ENCODE measurements at regions not wholly inside any gene's neighbourhood (a gene's known extent, or its start where the extent isn't known, plus 50 kb on each side); places are given as distances from the start of the nearest gene placed in this dataset.

- DNase-seq (ENCODE audit: low read depth, low spot score), result no peak
- TF ChIP-seq ZNF274 (IDR thresholded peaks at IDR 0.05; ENCODE audit: low read depth, low read length), result no peak
- no peak for TF ChIP-seq YY1 (IDR thresholded peaks at IDR 0.05; ENCODE audit: insufficient read depth, insufficient read length)
- no peak for TF ChIP-seq SUZ12 (IDR thresholded peaks at IDR 0.05; ENCODE audit: extremely low read depth, insufficient read depth, insufficient read length)
- Histone ChIP-seq H3K9ac (ENCODE audit: insufficient read length, low read depth) (no peak overlapping the region), H3K27me3 (ENCODE audit: insufficient read depth, insufficient read length) (no peaks in the 10 kb centered on the region), H3K4me3 (ENCODE audit: insufficient read length, low read depth) (no peak overlapping the region), H3K9me3 (ENCODE audit: insufficient read depth, low read length) (peaks cover 23% of the 10 kb centered on the region), H3K36me3 (ENCODE audit: insufficient read depth, insufficient read length, low read length) (no peaks in the 10 kb centered on the region), H3K4me1 (ENCODE audit: insufficient read depth, insufficient read length) (no peaks in the 10 kb centered on the region)
These were observed 171.6 kb downstream of the VAPA start for GRCh38 chr18:10085416-10085815.

DNA sequence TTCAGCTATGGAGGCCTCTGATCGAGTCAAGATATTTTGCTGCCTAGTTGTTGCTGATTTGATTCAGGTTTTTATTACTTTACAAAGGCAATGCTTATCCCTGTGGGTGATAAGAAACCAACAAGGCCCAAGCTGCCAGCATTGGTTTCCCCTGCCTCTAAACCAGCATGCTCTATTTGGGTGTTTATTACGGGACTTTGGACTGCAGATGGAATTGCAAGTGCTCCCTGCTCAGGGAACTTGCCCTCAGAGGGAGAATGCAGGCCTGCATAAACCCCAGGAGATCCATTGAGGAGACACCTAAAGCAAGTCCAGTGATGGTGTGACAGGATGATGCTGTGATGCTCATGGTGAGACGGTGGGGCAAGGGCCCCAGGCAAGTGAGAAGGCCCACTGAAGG is 172.1 kb downstream of the VAPA start:
- Histone ChIP-seq H3K9me3 (ENCODE audit: insufficient read depth, low read length) (peaks cover 27% of the 10 kb centered on the region), H3K9ac (ENCODE audit: insufficient read length, low read depth) (no peak overlapping the region), H3K4me1 (ENCODE audit: insufficient read depth, insufficient read length) (no peaks in the 10 kb centered on the region), H3K4me3 (ENCODE audit: insufficient read length, low read depth) (no peak overlapping the region), H3K36me3 (ENCODE audit: insufficient read depth, insufficient read length, low read length) (no peaks in the 10 kb centered on the region), H3K27me3 (ENCODE audit: insufficient read depth, insufficient read length) (no peaks in the 10 kb centered on the region)
- DNase-seq (ENCODE audit: low read depth, low spot score), result no peak
- TF ChIP-seq ZNF274 (IDR thresholded peaks at IDR 0.05; ENCODE audit: low read depth, low read length) (no peak), SUZ12 (IDR thresholded peaks at IDR 0.05; ENCODE audit: extremely low read depth, insufficient read depth, insufficient read length) (no peak), YY1 (IDR thresholded peaks at IDR 0.05; ENCODE audit: insufficient read depth, insufficient read length) (no peak)

DNA sequence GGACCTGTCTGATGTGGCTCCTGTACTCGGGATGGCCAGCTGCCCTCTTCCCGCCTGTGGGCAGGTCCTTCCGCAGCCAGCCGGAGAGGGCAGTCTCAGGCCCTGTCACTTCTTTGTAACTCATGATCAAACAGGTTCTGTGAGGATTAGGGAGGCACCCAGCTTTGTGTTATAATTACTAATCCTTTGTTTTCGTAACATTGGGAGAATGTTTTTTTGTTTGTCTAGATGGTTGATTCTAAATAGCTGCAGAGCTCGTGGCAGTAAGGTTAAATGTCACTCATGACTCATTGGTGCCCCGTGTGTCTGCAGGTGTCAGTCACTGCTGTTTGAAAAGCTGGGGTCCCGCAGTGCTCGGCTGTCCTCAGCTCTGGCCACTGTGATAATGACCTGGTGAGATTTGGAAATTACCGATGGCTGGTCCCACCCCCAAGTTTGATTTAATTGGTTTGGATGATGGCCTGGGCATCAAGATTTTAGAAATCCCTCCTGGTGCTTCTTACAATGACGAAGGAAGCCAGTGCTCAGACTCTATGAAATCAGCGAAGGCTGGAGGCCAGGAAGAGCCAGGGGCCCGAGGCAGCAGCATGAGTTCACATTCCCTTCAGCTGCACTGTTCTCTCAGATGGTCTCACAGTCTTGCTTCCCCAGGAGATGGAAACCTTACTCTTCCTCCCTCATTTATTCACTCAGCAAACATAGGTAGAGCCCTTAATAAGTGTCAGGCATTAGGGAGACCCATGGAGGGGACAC is 172.8 kb downstream of the VAPA start:
- DNase-seq (ENCODE audit: low read depth, low spot score), result no peak
- Histone ChIP-seq H3K27me3 (ENCODE audit: insufficient read depth, insufficient read length) (no peaks in the 10 kb centered on the region), H3K9ac (ENCODE audit: insufficient read length, low read depth) (no peak overlapping the region), H3K4me1 (ENCODE audit: insufficient read depth, insufficient read length) (no peaks in the 10 kb centered on the region), H3K36me3 (ENCODE audit: insufficient read depth, insufficient read length, low read length) (no peaks in the 10 kb centered on the region), H3K4me3 (ENCODE audit: insufficient read length, low read depth) (no peak overlapping the region), H3K9me3 (ENCODE audit: insufficient read depth, low read length) (peaks cover 34% of the 10 kb centered on the region)
- TF ChIP-seq ZNF274 (IDR thresholded peaks at IDR 0.05; ENCODE audit: low read depth, low read length) (no peak), SUZ12 (IDR thresholded peaks at IDR 0.05; ENCODE audit: extremely low read depth, insufficient read depth, insufficient read length) (no peak), YY1 (IDR thresholded peaks at IDR 0.05; ENCODE audit: insufficient read depth, insufficient read length) (no peak)

- Histone ChIP-seq H3K4me1 (ENCODE audit: insufficient read depth, insufficient read length) (no peaks in the 10 kb centered on the region), H3K36me3 (ENCODE audit: insufficient read depth, insufficient read length, low read length) (no peaks in the 10 kb centered on the region), H3K27me3 (ENCODE audit: insufficient read depth, insufficient read length) (no peaks in the 10 kb centered on the region), H3K9me3 (ENCODE audit: insufficient read depth, low read length) (peaks cover 21% of the 10 kb centered on the region), H3K9ac (ENCODE audit: insufficient read length, low read depth) (no peak overlapping the region), H3K4me3 (ENCODE audit: insufficient read length, low read depth) (no peak overlapping the region)
- no peak for DNase-seq (ENCODE audit: low read depth, low spot score)
- TF ChIP-seq ZNF274 (IDR thresholded peaks at IDR 0.05; ENCODE audit: low read depth, low read length), result no peak
- TF ChIP-seq SUZ12 (IDR thresholded peaks at IDR 0.05; ENCODE audit: extremely low read depth, insufficient read depth, insufficient read length), result no peak
- no peak for TF ChIP-seq YY1 (IDR thresholded peaks at IDR 0.05; ENCODE audit: insufficient read depth, insufficient read length)
These were observed 174.9 kb downstream of the VAPA start for GRCh38 chr18:10088734-10089133.

- peaks cover 15% of the 10 kb centered on the region for H3K9me3 ChIP-seq (ENCODE audit: insufficient read depth, low read length)
- no peaks in the 10 kb centered on the region for H3K36me3 ChIP-seq (ENCODE audit: insufficient read depth, insufficient read length, low read length)
- H3K4me3 ChIP-seq (ENCODE audit: insufficient read length, low read depth), result no peak overlapping the region
- TF ChIP-seq SUZ12 (IDR thresholded peaks at IDR 0.05; ENCODE audit: extremely low read depth, insufficient read depth, insufficient read length), result no peak
- TF ChIP-seq YY1 (IDR thresholded peaks at IDR 0.05; ENCODE audit: insufficient read depth, insufficient read length), result no peak
- TF ChIP-seq ZNF274 (IDR thresholded peaks at IDR 0.05; ENCODE audit: low read depth, low read length), result no peak
- no peaks in the 10 kb centered on the region for H3K4me1 ChIP-seq (ENCODE audit: insufficient read depth, insufficient read length)
- H3K9ac ChIP-seq (ENCODE audit: insufficient read length, low read depth), result no peak overlapping the region
- DNase-seq (ENCODE audit: low read depth, low spot score), result no peak
- H3K27me3 ChIP-seq (ENCODE audit: insufficient read depth, insufficient read length), result no peaks in the 10 kb centered on the region
These were observed 176.1 kb downstream of the VAPA start for GRCh38 chr18:10089881-10090280.

GRCh38 chr18:10090668-10091067 is 176.9 kb downstream of the VAPA start:
- no peaks in the 10 kb centered on the region for H3K36me3 ChIP-seq (ENCODE audit: insufficient read depth, insufficient read length, low read length)
- peaks cover 15% of the 10 kb centered on the region for H3K9me3 ChIP-seq (ENCODE audit: insufficient read depth, low read length)
- no peak overlapping the region for H3K4me3 ChIP-seq (ENCODE audit: insufficient read length, low read depth)
- H3K27me3 ChIP-seq (ENCODE audit: insufficient read depth, insufficient read length), result no peaks in the 10 kb centered on the region
- no peaks in the 10 kb centered on the region for H3K4me1 ChIP-seq (ENCODE audit: insufficient read depth, insufficient read length)
- TF ChIP-seq ZNF274 (IDR thresholded peaks at IDR 0.05; ENCODE audit: low read depth, low read length) (no peak), YY1 (IDR thresholded peaks at IDR 0.05; ENCODE audit: insufficient read depth, insufficient read length) (no peak), SUZ12 (IDR thresholded peaks at IDR 0.05; ENCODE audit: extremely low read depth, insufficient read depth, insufficient read length) (no peak)
- no peak for DNase-seq (ENCODE audit: low read depth, low spot score)
- H3K9ac ChIP-seq (ENCODE audit: insufficient read length, low read depth), result no peak overlapping the region

GRCh38 chr18:10093445-10093844 is 179.6 kb downstream of the VAPA start:
- no peak overlapping the region for H3K4me3 ChIP-seq (ENCODE audit: insufficient read length, low read depth)
- no peaks in the 10 kb centered on the region for H3K36me3 ChIP-seq (ENCODE audit: insufficient read depth, insufficient read length, low read length)
- no peak overlapping the region for H3K9ac ChIP-seq (ENCODE audit: insufficient read length, low read depth)
- H3K4me1 ChIP-seq (ENCODE audit: insufficient read depth, insufficient read length), result no peaks in the 10 kb centered on the region
- peaks cover 10% of the 10 kb centered on the region for H3K9me3 ChIP-seq (ENCODE audit: insufficient read depth, low read length)
- no peaks in the 10 kb centered on the region for H3K27me3 ChIP-seq (ENCODE audit: insufficient read depth, insufficient read length)
- TF ChIP-seq ZNF274 (IDR thresholded peaks at IDR 0.05; ENCODE audit: low read depth, low read length) (no peak), SUZ12 (IDR thresholded peaks at IDR 0.05; ENCODE audit: extremely low read depth, insufficient read depth, insufficient read length) (no peak), YY1 (IDR thresholded peaks at IDR 0.05; ENCODE audit: insufficient read depth, insufficient read length) (no peak)
- DNase-seq (ENCODE audit: low read depth, low spot score), result no peak
